ENCODE measurements at regions not wholly inside any gene's neighbourhood (a gene's known extent, or its start where the extent isn't known, plus 50 kb on each side); places are given as distances from the start of the nearest gene placed in this dataset.
A peak's percentile ranks its signal among the peaks of the same experiment; 100 is the strongest.

DNA sequence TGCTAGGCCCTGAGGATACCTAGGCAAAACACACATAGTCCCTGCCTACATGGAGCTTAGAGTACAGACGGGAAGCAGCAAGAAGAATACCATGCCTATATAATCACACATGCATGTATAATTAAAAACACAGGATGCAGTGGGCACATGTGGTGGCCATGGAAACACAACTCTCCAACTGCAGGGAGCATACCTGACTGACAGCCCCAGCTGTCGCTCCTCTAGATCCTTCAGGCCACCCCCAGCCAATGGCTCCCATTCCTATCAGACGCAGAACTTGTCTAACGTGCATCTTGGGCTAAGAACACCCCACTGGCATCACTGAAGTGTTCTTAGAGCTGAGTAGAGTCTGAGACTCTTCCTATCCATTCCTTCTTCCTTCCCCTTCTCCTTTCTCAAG lies 125.5 kb upstream of the FRMD4B start:
- Histone ChIP-seq H3K9me3 (ENCODE audit: low read depth) (no peaks in the 10 kb centered on the region), H3K4me1 (ENCODE audit: low read depth) (no peaks in the 10 kb centered on the region), H3K4me3 (no peak overlapping the region), H3K27me3 (no peaks in the 10 kb centered on the region), H3K36me3 (no peaks in the 10 kb centered on the region), H3K27ac (no peak overlapping the region)
- DNase-seq (ENCODE audit: low read depth in 1 of 2, low spot score in 1 of 2) = no peak
- TF ChIP-seq, protein P1, sequence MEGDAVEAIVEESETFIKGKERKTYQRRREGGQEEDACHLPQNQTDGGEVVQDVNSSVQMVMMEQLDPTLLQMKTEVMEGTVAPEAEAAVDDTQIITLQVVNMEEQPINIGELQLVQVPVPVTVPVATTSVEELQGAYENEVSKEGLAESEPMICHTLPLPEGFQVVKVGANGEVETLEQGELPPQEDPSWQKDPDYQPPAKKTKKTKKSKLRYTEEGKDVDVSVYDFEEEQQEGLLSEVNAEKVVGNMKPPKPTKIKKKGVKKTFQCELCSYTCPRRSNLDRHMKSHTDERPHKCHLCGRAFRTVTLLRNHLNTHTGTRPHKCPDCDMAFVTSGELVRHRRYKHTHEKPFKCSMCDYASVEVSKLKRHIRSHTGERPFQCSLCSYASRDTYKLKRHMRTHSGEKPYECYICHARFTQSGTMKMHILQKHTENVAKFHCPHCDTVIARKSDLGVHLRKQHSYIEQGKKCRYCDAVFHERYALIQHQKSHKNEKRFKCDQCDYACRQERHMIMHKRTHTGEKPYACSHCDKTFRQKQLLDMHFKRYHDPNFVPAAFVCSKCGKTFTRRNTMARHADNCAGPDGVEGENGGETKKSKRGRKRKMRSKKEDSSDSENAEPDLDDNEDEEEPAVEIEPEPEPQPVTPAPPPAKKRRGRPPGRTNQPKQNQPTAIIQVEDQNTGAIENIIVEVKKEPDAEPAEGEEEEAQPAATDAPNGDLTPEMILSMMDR (IDR thresholded peaks at IDR 0.05; ENCODE audit: low read depth, low read length) = no peak

DNA sequence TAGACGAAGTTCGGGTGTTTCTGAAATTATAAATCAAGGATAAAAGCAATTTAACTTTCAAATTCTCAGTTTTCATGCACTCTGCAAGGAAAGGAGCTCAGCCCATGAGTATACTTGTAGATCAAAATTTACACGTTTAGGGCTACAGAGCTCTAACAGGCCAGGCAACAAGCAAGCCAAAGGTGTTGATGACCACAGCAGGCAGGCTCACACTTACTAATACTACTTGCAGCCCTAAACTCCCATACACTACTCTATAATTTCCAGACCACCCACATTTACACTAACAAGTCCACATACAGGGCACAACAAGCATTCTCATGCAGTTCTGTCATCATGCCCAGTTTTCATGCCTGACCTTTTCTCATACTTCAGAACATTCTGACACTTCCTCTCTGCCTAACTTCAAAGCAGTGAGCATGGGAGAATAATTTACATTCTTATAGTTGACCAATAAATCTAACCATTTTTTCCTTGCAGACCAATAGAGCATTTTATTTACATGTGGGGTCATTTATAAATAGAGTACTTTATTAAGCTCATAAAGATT lies 124.7 kb upstream of the FRMD4B start:
- Histone ChIP-seq H3K9me3 (ENCODE audit: low read depth) (no peaks in the 10 kb centered on the region), H3K4me3 (no peak overlapping the region), H3K36me3 (no peaks in the 10 kb centered on the region), H3K27ac (no peak overlapping the region), H3K27me3 (no peaks in the 10 kb centered on the region), H3K4me1 (ENCODE audit: low read depth) (peaks cover 6% of the 10 kb centered on the region)
- TF ChIP-seq, protein P1 (IDR thresholded peaks at IDR 0.05; ENCODE audit: low read depth, low read length) = no peak
- DNase-seq (ENCODE audit: low read depth in 1 of 2, low spot score in 1 of 2) = peak in 1 of 2 donors; percentile 59

DNA sequence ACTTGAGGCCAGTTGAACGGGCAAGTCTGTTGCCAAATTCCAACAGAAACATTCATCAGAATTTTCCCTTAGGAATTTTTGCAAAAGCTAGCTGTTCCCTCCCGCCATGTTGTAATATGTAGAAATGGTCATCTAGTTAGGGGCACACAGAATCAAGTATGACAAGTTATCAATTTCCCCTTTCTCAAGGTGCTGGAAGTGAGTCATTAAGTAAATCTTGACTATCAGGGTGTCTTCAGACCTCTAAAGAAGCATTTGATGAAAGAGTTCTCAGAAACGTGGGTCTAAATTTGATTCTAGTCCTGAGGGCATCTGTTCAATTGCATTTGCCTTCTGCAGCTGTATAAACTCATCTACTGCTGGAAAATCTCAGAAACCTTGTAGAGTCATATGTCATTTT lies 123.4 kb upstream of the FRMD4B start:
- no peaks in the 10 kb centered on the region for H3K36me3 ChIP-seq
- no peak overlapping the region for H3K4me3 ChIP-seq
- H3K9me3 ChIP-seq (ENCODE audit: low read depth) = no peaks in the 10 kb centered on the region
- no peak for DNase-seq (ENCODE audit: low read depth in 1 of 2, low spot score in 1 of 2)
- TF ChIP-seq, protein P1 (IDR thresholded peaks at IDR 0.05; ENCODE audit: low read depth, low read length) = no peak
- no peaks in the 10 kb centered on the region for H3K27me3 ChIP-seq
- peaks cover 9% of the 10 kb centered on the region for H3K4me1 ChIP-seq (ENCODE audit: low read depth)
- no peak overlapping the region for H3K27ac ChIP-seq

DNA sequence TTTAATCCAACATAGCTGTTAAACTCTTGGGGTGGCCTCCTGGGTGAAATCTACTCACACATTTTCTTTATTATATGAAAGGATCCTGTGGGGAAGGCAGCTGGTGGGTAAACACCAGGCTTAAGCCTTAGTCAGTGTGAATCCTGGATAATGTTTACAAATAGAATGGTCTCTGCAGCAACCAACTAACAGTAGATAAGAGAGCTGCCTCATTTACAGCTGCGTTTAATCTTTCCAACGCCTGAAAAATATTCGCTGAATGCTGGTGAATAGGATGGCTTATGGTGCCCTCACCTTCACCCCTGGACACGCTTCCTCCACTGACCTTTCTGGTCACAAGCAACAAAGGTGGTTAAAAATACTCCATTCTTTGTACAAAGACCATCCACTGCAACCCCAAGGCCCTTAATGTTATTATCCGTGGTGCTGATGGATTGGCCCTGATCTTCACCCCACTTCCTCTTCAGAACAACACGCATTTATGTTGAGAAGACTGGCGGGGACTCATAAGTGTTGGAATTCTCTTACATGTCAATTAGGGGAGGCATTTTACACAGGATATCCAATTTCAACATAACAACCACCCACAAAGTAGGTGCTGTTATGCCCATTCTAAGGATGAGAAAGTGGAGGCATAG lies 120.0 kb upstream of the FRMD4B start:
- TF ChIP-seq, protein P1 (IDR thresholded peaks at IDR 0.05; ENCODE audit: low read depth, low read length) = no peak
- H3K27ac ChIP-seq = peak overlapping the region; percentile 4
- H3K4me3 ChIP-seq = no peak overlapping the region
- peaks cover 9% of the 10 kb centered on the region for H3K4me1 ChIP-seq (ENCODE audit: low read depth)
- H3K27me3 ChIP-seq = no peaks in the 10 kb centered on the region
- DNase-seq (ENCODE audit: low read depth in 1 of 2, low spot score in 1 of 2) = peak; percentile 13 to 71
- no peaks in the 10 kb centered on the region for H3K9me3 ChIP-seq (ENCODE audit: low read depth)
- no peaks in the 10 kb centered on the region for H3K36me3 ChIP-seq

DNA sequence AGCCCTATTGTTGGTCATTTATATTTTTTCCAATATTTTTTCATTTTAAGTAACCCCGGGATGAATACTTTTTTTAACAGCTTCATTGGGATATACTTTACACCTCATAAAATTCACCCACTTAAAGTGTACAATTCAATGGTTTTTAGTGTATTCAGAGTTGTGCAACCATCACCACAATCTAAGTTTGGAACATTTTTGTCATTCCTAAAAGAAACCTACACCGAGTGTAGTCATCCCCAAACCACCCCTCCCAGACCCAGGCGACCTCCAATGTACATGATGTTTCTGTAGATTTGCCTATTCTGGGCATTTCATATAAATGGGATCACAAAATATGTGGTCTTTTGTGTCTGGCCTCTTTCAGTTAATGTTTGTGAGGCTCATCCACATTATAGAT lies 118.3 kb upstream of the FRMD4B start:
- TF ChIP-seq, protein P1 (IDR thresholded peaks at IDR 0.05; ENCODE audit: low read depth, low read length) = no peak
- H3K9me3 ChIP-seq (ENCODE audit: low read depth) = no peaks in the 10 kb centered on the region
- no peak overlapping the region for H3K27ac ChIP-seq
- peaks cover 9% of the 10 kb centered on the region for H3K4me1 ChIP-seq (ENCODE audit: low read depth)
- H3K27me3 ChIP-seq = no peaks in the 10 kb centered on the region
- no peaks in the 10 kb centered on the region for H3K36me3 ChIP-seq
- DNase-seq (ENCODE audit: low read depth in 1 of 2, low spot score in 1 of 2) = peak in 1 of 2 donors; percentile 75
- no peak overlapping the region for H3K4me3 ChIP-seq

All from cardiac muscle cell (in vitro differentiated cells and primary cell).